A549 (cell line): ENCODE measurements at regions not wholly inside any gene's neighbourhood (a gene's known extent, or its start where the extent isn't known, plus 50 kb on each side); places are given as distances from the start of the nearest gene placed in this dataset.

Source experiments
- EP300 ChIP-seq, 2 experiments: fragments of >200 bp; sonication (Bioruptor Twin); formaldehyde crosslinking; IDR thresholded peaks; 2 replicates in 1 of 2; 3 replicates in 1 of 2; pipeline ENCODE4 v1.6.1; 2016 to 2017
- ESRRA ChIP-seq: fragments of 150-350 bp; IDR thresholded peaks from 2 replicates; pipeline ENCODE4 v1.6.1; 2014; ENCODE audit warnings: mild to moderate bottlenecking, low read length, borderline replicate concordance
- POLR2A ChIP-seq: IDR thresholded peaks from 2 replicates; pipeline ENCODE4 v1.6.1; 2012; ENCODE audit warnings: mild to moderate bottlenecking, low read length
- RAD21 ChIP-seq, 2 experiments: fragments of >200 bp in 1 of 2; sonication (Bioruptor Twin) in 1 of 2; formaldehyde crosslinking in 1 of 2; IDR thresholded peaks in 1 of 2; conservative IDR thresholded peaks in 1 of 2; 2 replicates in 1 of 2; 3 replicates in 1 of 2; pipeline ENCODE4 v1.6.1; 2012 to 2018; ENCODE audit warnings: inconsistent platforms in 1 of 2
- TF ChIP-seq, protein P1 (sequence below): IDR thresholded peaks from 2 replicates; pipeline ENCODE4 v1.6.1; 2012
- TF ChIP-seq, protein P2 (sequence below): fragments of >200 bp; sonication (Bioruptor Twin); formaldehyde crosslinking; IDR thresholded peaks from 3 replicates; pipeline ENCODE4 v1.5.1; 2016

DNA sequence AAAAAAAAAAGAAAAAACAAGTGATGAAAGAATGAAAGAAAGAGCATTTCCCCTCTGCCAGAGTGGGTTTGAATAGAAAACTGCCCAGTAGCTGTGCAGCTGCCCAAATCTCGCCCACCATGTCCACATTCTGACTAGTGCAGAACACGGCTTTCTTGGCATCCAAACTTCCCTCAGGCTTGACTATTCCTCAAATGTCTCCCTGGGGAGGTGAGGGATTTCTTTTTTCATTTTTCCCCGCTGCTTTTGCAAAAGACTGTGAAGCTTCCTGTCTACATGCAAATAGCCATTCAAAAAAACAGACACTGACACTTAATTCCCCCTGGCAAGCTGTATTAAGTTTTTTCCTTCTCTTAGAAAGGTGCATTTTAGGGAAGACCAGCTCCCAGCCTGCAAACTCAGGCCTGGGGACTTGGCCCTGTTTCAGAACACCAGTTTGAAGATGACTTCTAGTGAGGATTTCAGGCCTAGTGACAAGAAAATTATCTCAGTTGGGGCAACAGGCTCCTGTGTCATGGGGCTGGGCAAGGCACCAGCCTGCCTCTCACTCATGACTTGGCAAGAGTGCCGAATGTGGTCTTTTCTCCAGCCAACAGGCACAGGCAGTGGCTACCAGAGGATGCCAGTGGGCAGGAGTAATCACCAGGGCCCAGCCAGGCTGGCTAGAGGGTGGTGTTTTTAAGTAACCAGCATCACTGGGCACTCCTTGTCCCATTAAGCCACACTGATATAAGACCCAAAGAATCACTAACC, 178.1 kb upstream of the NFIA start:
- no peak for TF ChIP-seq POLR2A
- TF ChIP-seq, protein P1, sequence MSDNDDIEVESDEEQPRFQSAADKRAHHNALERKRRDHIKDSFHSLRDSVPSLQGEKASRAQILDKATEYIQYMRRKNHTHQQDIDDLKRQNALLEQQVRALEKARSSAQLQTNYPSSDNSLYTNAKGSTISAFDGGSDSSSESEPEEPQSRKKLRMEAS = no peak
- TF ChIP-seq RAD21 (conservative IDR thresholded peaks at IDR 0.05 in 1 of 2, IDR thresholded peaks at IDR 0.05 in 1 of 2) = no peak
- TF ChIP-seq EP300 (IDR thresholded peaks at IDR 0.05) = no peak
- TF ChIP-seq, protein P2, sequence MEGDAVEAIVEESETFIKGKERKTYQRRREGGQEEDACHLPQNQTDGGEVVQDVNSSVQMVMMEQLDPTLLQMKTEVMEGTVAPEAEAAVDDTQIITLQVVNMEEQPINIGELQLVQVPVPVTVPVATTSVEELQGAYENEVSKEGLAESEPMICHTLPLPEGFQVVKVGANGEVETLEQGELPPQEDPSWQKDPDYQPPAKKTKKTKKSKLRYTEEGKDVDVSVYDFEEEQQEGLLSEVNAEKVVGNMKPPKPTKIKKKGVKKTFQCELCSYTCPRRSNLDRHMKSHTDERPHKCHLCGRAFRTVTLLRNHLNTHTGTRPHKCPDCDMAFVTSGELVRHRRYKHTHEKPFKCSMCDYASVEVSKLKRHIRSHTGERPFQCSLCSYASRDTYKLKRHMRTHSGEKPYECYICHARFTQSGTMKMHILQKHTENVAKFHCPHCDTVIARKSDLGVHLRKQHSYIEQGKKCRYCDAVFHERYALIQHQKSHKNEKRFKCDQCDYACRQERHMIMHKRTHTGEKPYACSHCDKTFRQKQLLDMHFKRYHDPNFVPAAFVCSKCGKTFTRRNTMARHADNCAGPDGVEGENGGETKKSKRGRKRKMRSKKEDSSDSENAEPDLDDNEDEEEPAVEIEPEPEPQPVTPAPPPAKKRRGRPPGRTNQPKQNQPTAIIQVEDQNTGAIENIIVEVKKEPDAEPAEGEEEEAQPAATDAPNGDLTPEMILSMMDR = no peak
- TF ChIP-seq ESRRA = no peak
